Gastroesophageal sphincter (tissue), 4 donors: ENCODE measurements at regions not wholly inside any gene's neighbourhood (a gene's known extent, or its start where the extent isn't known, plus 50 kb on each side); places are given as distances from the start of the nearest gene placed in this dataset.
"Not testable (repeated sequence)": the region's sequence is repeated elsewhere in the genome, so short reads cannot be mapped to it uniquely, and the experiment has no call there.

Source experiments
- ATAC-seq: fragments of 150-250 bp; one replicate; pipeline ENCODE4 v1.9.1; 2016; ENCODE audit warnings: mild to moderate bottlenecking, moderate library complexity
- H3K27ac ChIP-seq, 4 donors: fragments of 200-600 bp; sonication (generic) in 3 of 4; 1 replicate in 3 of 4; 2 replicates in 1 of 4; pipeline ENCODE4 v1.5.1; 2016 to 2019
- H3K27me3 ChIP-seq: fragments of 200-600 bp; sonication (generic); one replicate; pipeline ENCODE4 v1.5.1; 2019
- H3K36me3 ChIP-seq, 2 donors: fragments of 200-600 bp; sonication (generic); one replicate each; pipeline ENCODE4 v1.5.1; 2019; ENCODE audit warnings: control low read depth in 1 of 2
- H3K4me1 ChIP-seq, 3 donors: fragments of 200-600 bp; sonication (generic); 1 replicate in 2 of 3; 2 replicates in 1 of 3; pipeline ENCODE4 v1.5.1; 2016 to 2019; ENCODE audit warnings: control low read depth in 2 of 3
- H3K4me3 ChIP-seq, 2 donors: fragments of 200-600 bp; sonication (generic); one replicate each; pipeline ENCODE4 v1.5.1; 2019; ENCODE audit warnings: mild to moderate bottlenecking in 1 of 2, moderate library complexity in 1 of 2
- H3K9me3 ChIP-seq, 3 donors: fragments of 200-600 bp; sonication (generic); one replicate each; pipeline ENCODE4 v1.5.1; 2017 to 2019; ENCODE audit warnings: control low read depth in 2 of 3
- EP300 ChIP-seq: sonication (generic); formaldehyde crosslinking; IDR thresholded peaks from one replicate; pipeline ENCODE4 v1.6.1; 2017; ENCODE audit warnings: antibody characterized with exemption, mild to moderate bottlenecking
- POLR2A ChIP-seq, 2 donors: fragments of 450-650 bp; IDR thresholded peaks; one replicate each; pipeline ENCODE4 v1.6.1; 2017; ENCODE audit warnings: antibody characterized with exemption in 2 of 2, mild to moderate bottlenecking in 2 of 2, moderate library complexity in 1 of 2
- POLR2AphosphoS5 ChIP-seq: sonication (generic); formaldehyde crosslinking; IDR thresholded peaks from one replicate; pipeline ENCODE4 v1.6.1; 2017; ENCODE audit warnings: antibody characterized with exemption
- WGBS, 2 donors: methylation state at CpG; one replicate each; pipeline ENCODE4 v1.1.5; 2018; ENCODE audit warnings: low coverage in 1 of 2; 5-methylcytosine and 5-hydroxymethylcytosine counted together
- TF ChIP-seq, protein P1 (sequence below), 4 experiments: fragments of 200-600 bp in 2 of 4; fragments of 450-650 bp in 2 of 4; sonication (generic) in 1 of 4; IDR thresholded peaks; one replicate each; pipeline ENCODE4 v1.5.1; 2017 to 2019; ENCODE audit warnings: antibody characterized with exemption in 4 of 4, mild to moderate bottlenecking in 2 of 4, moderate library complexity in 2 of 4

DNA sequence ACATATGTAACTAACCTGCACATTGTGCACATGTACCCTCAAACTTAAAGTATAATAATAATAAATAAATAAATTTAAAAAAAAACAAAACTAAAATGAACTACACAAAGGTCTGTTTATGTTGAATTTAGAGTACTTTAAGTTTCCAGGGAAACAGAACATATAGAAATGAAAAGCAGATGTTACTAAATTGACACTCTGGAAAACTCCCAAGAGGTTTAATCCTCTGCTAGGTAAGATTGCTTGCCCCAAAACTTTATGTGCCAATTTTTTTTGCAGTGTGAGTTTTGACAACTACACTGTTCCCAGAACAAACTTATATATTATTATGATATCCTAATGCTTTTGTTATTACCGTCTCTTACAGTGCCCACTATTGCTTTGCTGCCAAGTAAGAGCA lies 134.3 kb upstream of the MRPS30 start:
- no peaks in the 10 kb centered on the region for H3K9me3 ChIP-seq
- ATAC-seq = no peak
- no peaks in the 10 kb centered on the region for H3K36me3 ChIP-seq
- H3K27me3 ChIP-seq = no peaks in the 10 kb centered on the region
- no peak overlapping the region for H3K4me3 ChIP-seq
- TF ChIP-seq POLR2A (IDR thresholded peaks at IDR 0.05) = no peak
- TF ChIP-seq, protein P1, sequence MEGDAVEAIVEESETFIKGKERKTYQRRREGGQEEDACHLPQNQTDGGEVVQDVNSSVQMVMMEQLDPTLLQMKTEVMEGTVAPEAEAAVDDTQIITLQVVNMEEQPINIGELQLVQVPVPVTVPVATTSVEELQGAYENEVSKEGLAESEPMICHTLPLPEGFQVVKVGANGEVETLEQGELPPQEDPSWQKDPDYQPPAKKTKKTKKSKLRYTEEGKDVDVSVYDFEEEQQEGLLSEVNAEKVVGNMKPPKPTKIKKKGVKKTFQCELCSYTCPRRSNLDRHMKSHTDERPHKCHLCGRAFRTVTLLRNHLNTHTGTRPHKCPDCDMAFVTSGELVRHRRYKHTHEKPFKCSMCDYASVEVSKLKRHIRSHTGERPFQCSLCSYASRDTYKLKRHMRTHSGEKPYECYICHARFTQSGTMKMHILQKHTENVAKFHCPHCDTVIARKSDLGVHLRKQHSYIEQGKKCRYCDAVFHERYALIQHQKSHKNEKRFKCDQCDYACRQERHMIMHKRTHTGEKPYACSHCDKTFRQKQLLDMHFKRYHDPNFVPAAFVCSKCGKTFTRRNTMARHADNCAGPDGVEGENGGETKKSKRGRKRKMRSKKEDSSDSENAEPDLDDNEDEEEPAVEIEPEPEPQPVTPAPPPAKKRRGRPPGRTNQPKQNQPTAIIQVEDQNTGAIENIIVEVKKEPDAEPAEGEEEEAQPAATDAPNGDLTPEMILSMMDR (IDR thresholded peaks at IDR 0.05) = no peak
- TF ChIP-seq EP300 = no peak
- no peak for TF ChIP-seq POLR2AphosphoS5
- 57 to 64% methylated on average over 1 of the region's 1 CpG for WGBS, 2 donors
- no peaks in the 10 kb centered on the region for H3K4me1 ChIP-seq
- no peak overlapping the region for H3K27ac ChIP-seq

DNA sequence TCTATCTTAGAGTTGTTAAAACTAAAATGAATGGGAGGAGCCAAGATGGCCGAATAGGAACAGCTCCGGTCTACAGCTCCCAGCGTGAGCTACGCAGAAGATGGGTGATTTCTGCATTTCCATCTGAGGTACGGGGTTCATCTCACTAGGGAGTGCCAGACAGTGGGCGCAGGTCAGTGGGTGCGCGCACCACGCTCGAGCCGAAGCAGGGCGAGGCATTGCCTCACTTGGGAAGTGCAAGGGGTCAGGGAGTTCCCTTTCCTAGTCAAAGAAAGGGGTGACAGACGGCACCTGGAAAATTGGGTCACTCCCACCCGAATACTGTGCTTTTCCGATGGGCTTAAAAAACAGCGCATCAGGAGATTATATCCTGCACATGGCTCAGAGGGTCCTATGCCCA lies 140.3 kb upstream of the MRPS30 start:
- H3K4me1 ChIP-seq = not testable (repeated sequence)
- WGBS, 2 donors = 96% methylated on average over 6 to 11 of the region's 16 CpGs

DNA sequence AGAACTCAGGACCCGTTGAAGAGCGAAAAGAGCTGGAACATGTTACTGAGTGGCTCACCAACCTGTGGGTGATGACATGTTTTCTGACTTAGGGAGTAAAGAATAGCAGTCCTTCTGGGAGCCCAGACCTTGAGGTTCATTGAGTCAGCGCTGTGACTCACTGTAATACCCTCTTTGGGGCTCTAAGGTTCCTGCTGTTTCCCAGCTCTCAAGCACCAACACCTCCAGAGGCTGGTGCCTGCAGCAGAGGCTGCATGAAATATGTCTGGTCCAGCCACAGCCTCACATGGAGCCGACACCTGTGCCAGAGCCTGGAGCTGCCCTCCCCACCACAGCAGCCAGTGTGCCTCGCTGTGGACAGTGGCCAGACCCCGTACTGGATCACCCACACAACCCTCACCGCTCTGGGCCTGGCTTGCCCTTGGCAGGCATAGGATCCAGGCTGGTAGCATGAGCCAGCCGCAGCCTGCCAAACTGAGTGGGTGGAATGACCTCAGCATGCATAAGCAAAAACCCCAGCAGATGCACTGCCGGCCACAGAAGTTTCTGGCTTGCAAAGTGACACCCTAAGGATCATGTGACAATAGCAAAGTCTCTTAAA lies 143.5 kb upstream of the MRPS30 start:
- H3K27me3 ChIP-seq = no peaks in the 10 kb centered on the region
- TF ChIP-seq POLR2AphosphoS5 = no peak
- no peak for TF ChIP-seq EP300
- TF ChIP-seq POLR2A (IDR thresholded peaks at IDR 0.05) = no peak
- TF ChIP-seq, protein P1 (IDR thresholded peaks at IDR 0.05) = no peak
- no peaks in the 10 kb centered on the region for H3K36me3 ChIP-seq
- ATAC-seq = no peak
- H3K4me3 ChIP-seq = no peak overlapping the region
- no peaks in the 10 kb centered on the region for H3K4me1 ChIP-seq
- WGBS, 2 donors = 80 to 83% methylated on average over 3 to 6 of the region's 9 CpGs
- H3K27ac ChIP-seq = no peak overlapping the region
- H3K9me3 ChIP-seq = no peaks in the 10 kb centered on the region

More for the DNA sequence above, 140.3 kb upstream of the MRPS30 start:
- not testable (repeated sequence) for ATAC-seq, H3K9me3 ChIP-seq, H3K27me3 ChIP-seq, H3K36me3 ChIP-seq, H3K27ac ChIP-seq, H3K4me3 ChIP-seq

DNA sequence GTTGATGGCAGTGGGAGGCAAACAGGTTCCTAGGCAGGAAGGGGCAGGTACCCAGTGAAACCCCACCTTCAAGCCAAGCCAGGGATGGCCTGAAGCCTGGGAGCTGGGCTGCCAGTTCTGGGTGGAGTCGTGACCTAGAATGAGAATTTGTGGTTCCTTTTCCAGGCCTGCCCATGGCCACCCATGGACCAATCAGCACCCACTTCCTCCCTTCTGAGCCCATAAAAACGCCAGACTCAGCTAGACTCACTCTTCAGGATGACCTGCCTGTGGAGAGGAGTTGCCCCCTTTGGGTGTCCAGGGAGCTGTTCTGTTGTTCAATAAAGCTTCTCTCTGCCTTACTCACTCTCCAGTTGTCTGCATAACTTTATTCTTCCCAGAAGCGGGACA lies 144.0 kb upstream of the MRPS30 start:
- H3K36me3 ChIP-seq = no peaks in the 10 kb centered on the region
- TF ChIP-seq EP300 (no peak), POLR2A (IDR thresholded peaks at IDR 0.05) (no peak), POLR2AphosphoS5 (no peak)
- TF ChIP-seq, protein P1 (IDR thresholded peaks at IDR 0.05) = no peak
- 91 to 100% methylated on average over 1 to 2 of the region's 3 CpGs for WGBS, 2 donors
- no peak for ATAC-seq
- no peaks in the 10 kb centered on the region for H3K27me3 ChIP-seq
- H3K4me1 ChIP-seq = no peaks in the 10 kb centered on the region
- no peak overlapping the region for H3K27ac ChIP-seq
- no peaks in the 10 kb centered on the region for H3K9me3 ChIP-seq
- H3K4me3 ChIP-seq = no peak overlapping the region

DNA sequence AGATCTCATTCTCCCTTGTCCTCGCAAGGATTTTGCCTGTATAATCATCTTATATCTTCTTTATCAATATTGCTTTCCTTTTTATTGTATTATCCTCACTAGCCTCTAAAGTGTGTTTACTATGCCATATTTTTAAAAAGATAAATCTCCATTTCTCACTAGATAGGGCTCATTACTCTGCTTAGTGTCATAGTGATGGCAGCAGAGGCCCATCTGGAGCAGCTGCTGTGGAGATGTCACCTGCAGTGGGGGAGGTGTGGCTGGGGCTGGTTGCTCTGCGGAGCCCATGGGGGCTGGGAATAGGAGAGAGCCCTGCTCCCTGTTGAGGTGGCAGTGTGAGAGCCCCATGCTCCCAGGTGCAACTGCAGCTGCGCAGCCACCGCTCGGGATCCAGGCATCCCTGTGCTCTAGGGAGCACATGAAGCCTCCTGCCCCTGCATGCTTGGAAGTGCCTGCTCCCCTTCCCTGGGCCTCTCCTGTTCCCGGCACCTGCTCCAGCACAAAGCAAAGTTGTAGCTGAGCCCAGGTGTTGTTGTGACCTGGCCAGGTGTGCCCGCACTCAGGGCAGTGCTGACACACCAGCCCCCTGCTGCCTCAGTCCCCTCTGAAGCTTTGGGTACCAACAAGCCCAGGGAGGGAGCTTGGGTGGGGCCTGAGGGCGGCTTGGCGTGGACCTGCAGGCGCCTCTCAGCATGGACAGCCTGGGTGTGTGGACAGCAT lies 144.6 kb upstream of the MRPS30 start:
- Histone ChIP-seq H3K27ac (no peak overlapping the region), H3K27me3 (no peaks in the 10 kb centered on the region), H3K4me1 (no peaks in the 10 kb centered on the region), H3K9me3 (no peaks in the 10 kb centered on the region), H3K4me3 (no peak overlapping the region), H3K36me3 (no peaks in the 10 kb centered on the region)
- TF ChIP-seq, protein P1 (IDR thresholded peaks at IDR 0.05) = no peak
- no peak for TF ChIP-seq POLR2AphosphoS5
- TF ChIP-seq EP300 = no peak
- no peak for TF ChIP-seq POLR2A (IDR thresholded peaks at IDR 0.05)
- 77 to 100% methylated on average over 1 to 2 of the region's 10 CpGs for WGBS, 2 donors
- no peak for ATAC-seq
